Prostate gland (tissue), 2 donors: ENCODE measurements at regions not wholly inside any gene's neighbourhood (a gene's known extent, or its start where the extent isn't known, plus 50 kb on each side); places are given as distances from the start of the nearest gene placed in this dataset.
"Not testable (repeated sequence)": the region's sequence is repeated elsewhere in the genome, so short reads cannot be mapped to it uniquely, and the experiment has no call there.

ENCODE experiments used
- DNase-seq: peaks from one replicate; pipeline ENCODE4 v3.0.0-alpha.2; 2019; ENCODE audit warnings: low spot score
- H3K27ac ChIP-seq, 2 donors: fragments of 200-600 bp; sonication (generic); 2 replicates each; pipeline ENCODE4 v1.5.1; 2017 to 2019
- H3K27me3 ChIP-seq: fragments of 200-600 bp; sonication (generic); replicated peaks from 2 replicates; pipeline ENCODE4 v1.5.1; 2019; ENCODE audit not compliant: insufficient read depth
- H3K36me3 ChIP-seq, 2 donors: fragments of 200-600 bp; sonication (generic); 1 replicate in 1 of 2; 2 replicates in 1 of 2; pipeline versions ENCODE4 v1.5.1 to v1.8.1; 2017 to 2019
- H3K4me1 ChIP-seq: fragments of 200-600 bp; sonication (generic); replicated peaks from 2 replicates; pipeline ENCODE4 v1.5.1; 2019
- H3K4me3 ChIP-seq, 2 donors: fragments of 200-600 bp; sonication (generic); 2 replicates each; pipeline ENCODE4 v1.5.1; 2017 to 2019
- H3K9me3 ChIP-seq: fragments of 200-600 bp; sonication (generic); 2 replicates; pipeline ENCODE4 v1.5.1; 2017
- CTCF ChIP-seq, 4 experiments: fragments of 200-600 bp in 2 of 4; fragments of 450-650 bp in 2 of 4; sonication (generic) in 2 of 4; IDR thresholded peaks; 1 replicate in 3 of 4; 2 replicates in 1 of 4; pipeline ENCODE4 v1.5.1; 2016 to 2019; ENCODE audit warnings: antibody characterized with exemption in 4 of 4, mild to moderate bottlenecking in 2 of 4, moderate library complexity in 2 of 4
- POLR2A ChIP-seq: fragments of 450-650 bp; IDR thresholded peaks from one replicate; pipeline ENCODE4 v1.6.1; 2016; ENCODE audit warnings: antibody characterized with exemption, mild to moderate bottlenecking
- POLR2AphosphoS5 ChIP-seq: sonication (generic); formaldehyde crosslinking; IDR thresholded peaks from one replicate; pipeline ENCODE4 v1.6.1; 2017; ENCODE audit warnings: antibody characterized with exemption
- WGBS: methylation state at CpG from one replicate; pipeline ENCODE4 v1.1.5; 2018; 5-methylcytosine and 5-hydroxymethylcytosine counted together
- intact Hi-C: fragments of 100-400 bp; cut with DNase I; formaldehyde crosslinking; loops from one replicate; pipeline ENCODE4 v1.14.2; 2022

- Histone ChIP-seq H3K36me3 (no peaks in the 10 kb centered on the region), H3K27ac (no peak overlapping the region), H3K9me3 (no peaks in the 10 kb centered on the region), H3K4me1 (no peaks in the 10 kb centered on the region), H3K27me3 (no peaks in the 10 kb centered on the region), H3K4me3 (no peak overlapping the region)
- intact Hi-C loops: no loop called here
- TF ChIP-seq CTCF (IDR thresholded peaks at IDR 0.05): no peak
- no peak for TF ChIP-seq POLR2AphosphoS5
- TF ChIP-seq POLR2A: no peak
- no peak for DNase-seq
Observed at GRCh38 chrX:40908857-40909475, 173.6 kb upstream of the MED14 start.

GRCh38 chrX:40912166-40912565, 173.1 kb upstream of the USP9X start:
- no peaks in the 10 kb centered on the region for H3K4me1 ChIP-seq
- intact Hi-C loops: no loop called here
- H3K4me3 ChIP-seq: no peak overlapping the region
- WGBS: 76% methylated on average over 4 of the region's 4 CpGs
- no peak for DNase-seq
- no peaks in the 10 kb centered on the region for H3K9me3 ChIP-seq
- no peaks in the 10 kb centered on the region for H3K36me3 ChIP-seq
- no peak overlapping the region for H3K27ac ChIP-seq
- H3K27me3 ChIP-seq: no peaks in the 10 kb centered on the region
- TF ChIP-seq CTCF (IDR thresholded peaks at IDR 0.05) (no peak), POLR2A (no peak), POLR2AphosphoS5 (no peak)

- DNase-seq: no peak
- Histone ChIP-seq H3K27me3 (no peaks in the 10 kb centered on the region), H3K27ac (no peak overlapping the region), H3K4me3 (no peak overlapping the region), H3K36me3 (no peaks in the 10 kb centered on the region), H3K9me3 (no peaks in the 10 kb centered on the region), H3K4me1 (no peaks in the 10 kb centered on the region)
- 79% methylated on average over 4 of the region's 4 CpGs for WGBS
- intact Hi-C loops: no loop called here
- TF ChIP-seq POLR2AphosphoS5 (no peak), CTCF (IDR thresholded peaks at IDR 0.05) (no peak)
Observed at GRCh38 chrX:40912576-40912975, 172.7 kb upstream of the USP9X start.

- DNase-seq: no peak
- 86% methylated on average over 4 of the region's 4 CpGs for WGBS
- Histone ChIP-seq H3K4me3 (no peak overlapping the region), H3K27ac (no peak overlapping the region), H3K27me3 (no peaks in the 10 kb centered on the region), H3K36me3 (no peaks in the 10 kb centered on the region), H3K9me3 (no peaks in the 10 kb centered on the region), H3K4me1 (no peaks in the 10 kb centered on the region)
- intact Hi-C loops: no loop called here
- TF ChIP-seq CTCF (IDR thresholded peaks at IDR 0.05): no peak
- no peak for TF ChIP-seq POLR2A
- no peak for TF ChIP-seq POLR2AphosphoS5
Observed at GRCh38 chrX:40920351-40920750, 164.9 kb upstream of the USP9X start.

GRCh38 chrX:40922307-40922706, 162.9 kb upstream of the USP9X start:
- no peaks in the 10 kb centered on the region for H3K36me3 ChIP-seq
- no peak for DNase-seq
- H3K27ac ChIP-seq: no peak overlapping the region
- no peaks in the 10 kb centered on the region for H3K4me1 ChIP-seq
- TF ChIP-seq POLR2A: no peak
- no peak for TF ChIP-seq POLR2AphosphoS5
- no peak overlapping the region for H3K4me3 ChIP-seq
- intact Hi-C loops: no loop called here
- WGBS: 43% methylated on average over 7 of the region's 7 CpGs
- no peaks in the 10 kb centered on the region for H3K9me3 ChIP-seq
- H3K27me3 ChIP-seq: no peaks in the 10 kb centered on the region

- H3K27ac ChIP-seq, H3K4me1 ChIP-seq, H3K4me3 ChIP-seq, DNase-seq, intact Hi-C loops, H3K27me3 ChIP-seq, H3K9me3 ChIP-seq, H3K36me3 ChIP-seq: not testable (repeated sequence)
- 100% methylated on average over 1 of the region's 1 CpG for WGBS
Observed at GRCh38 chrX:40926739-40927427, 158.4 kb upstream of the USP9X start.
